Calu3 (cell line): ENCODE measurements at regions not wholly inside any gene's neighbourhood (a gene's known extent, or its start where the extent isn't known, plus 50 kb on each side); places are given as distances from the start of the nearest gene placed in this dataset.

Experiments
- BruUV-seq: library from RNA; stranded (reverse); fragments of 400-500 nt; replicated peaks from 2 replicates; lab custom pipeline; 2021; lab: Mats Ljungman, UMichigan
- CTCF ChIA-PET: fragments of 300-600 bp; sonication (Branson Sonifier 250); formaldehyde crosslinking; loops from one replicate; lab custom pipeline; 2022; ENCODE audit warnings: antibody characterized with exemption; lab: Charles Lee
- DNase-seq: peaks from one replicate; pipeline ENCODE4 v3.0.0; 2022
- H3K27ac Mint-ChIP-seq: one replicate; pipeline ENCODE4 v1.8.0; 2022; ENCODE audit warnings: mixed read lengths; ENCODE audit not compliant: unreplicated experiment
- H3K27me3 Mint-ChIP-seq: one replicate; pipeline ENCODE4 v1.8.0; 2022; ENCODE audit warnings: mixed read lengths; ENCODE audit not compliant: unreplicated experiment
- H3K36me3 Mint-ChIP-seq: one replicate; pipeline ENCODE4 v1.8.0; 2022; ENCODE audit warnings: mild to moderate bottlenecking, moderate library complexity, mixed read lengths; ENCODE audit not compliant: insufficient read depth, unreplicated experiment
- H3K4me1 Mint-ChIP-seq: one replicate; pipeline ENCODE4 v1.8.0; 2022; ENCODE audit warnings: mild to moderate bottlenecking, low read depth, mixed read lengths; ENCODE audit not compliant: unreplicated experiment
- H3K4me3 Mint-ChIP-seq: one replicate; pipeline ENCODE4 v1.8.0; 2022; ENCODE audit warnings: mild to moderate bottlenecking, low read depth, moderate library complexity, mixed read lengths; ENCODE audit not compliant: unreplicated experiment
- H3K9me3 Mint-ChIP-seq: one replicate; pipeline ENCODE4 v1.8.0; 2022; ENCODE audit warnings: low read depth, mixed read lengths; ENCODE audit not compliant: unreplicated experiment
- intact Hi-C: fragments of 100-400 bp; cut with micrococcal nuclease; formaldehyde crosslinking; loops from one replicate; pipeline ENCODE4 v1.10.0; 2022; ENCODE audit not compliant: unreplicated experiment
- TF ChIP-seq, protein P1 (sequence below): fragments of 200-600 bp; IDR thresholded peaks from one replicate; pipeline ENCODE4 v1.8.0; 2022; ENCODE audit warnings: antibody characterized with exemption; ENCODE audit not compliant: unreplicated experiment

DNA sequence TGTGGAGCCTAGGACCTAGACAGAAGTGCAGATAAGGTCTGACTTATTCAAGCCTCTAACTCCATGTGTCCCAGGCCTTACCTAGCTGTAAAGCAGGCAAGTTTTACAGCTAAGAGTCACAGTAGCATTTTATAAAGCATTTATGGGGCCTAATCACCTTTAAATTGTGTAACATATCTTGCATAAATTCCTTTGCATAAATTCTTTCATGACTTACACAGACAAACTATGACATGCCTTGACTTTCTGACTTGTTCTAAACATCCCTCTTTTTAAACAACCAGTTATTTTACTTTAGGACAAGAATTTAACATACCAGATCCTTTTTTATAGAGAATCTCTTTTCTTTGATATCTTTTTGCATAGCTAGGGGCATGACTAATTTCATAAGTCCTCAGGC, 1257.8 kb upstream of the NRXN1 start:
- TF ChIP-seq, protein P1, sequence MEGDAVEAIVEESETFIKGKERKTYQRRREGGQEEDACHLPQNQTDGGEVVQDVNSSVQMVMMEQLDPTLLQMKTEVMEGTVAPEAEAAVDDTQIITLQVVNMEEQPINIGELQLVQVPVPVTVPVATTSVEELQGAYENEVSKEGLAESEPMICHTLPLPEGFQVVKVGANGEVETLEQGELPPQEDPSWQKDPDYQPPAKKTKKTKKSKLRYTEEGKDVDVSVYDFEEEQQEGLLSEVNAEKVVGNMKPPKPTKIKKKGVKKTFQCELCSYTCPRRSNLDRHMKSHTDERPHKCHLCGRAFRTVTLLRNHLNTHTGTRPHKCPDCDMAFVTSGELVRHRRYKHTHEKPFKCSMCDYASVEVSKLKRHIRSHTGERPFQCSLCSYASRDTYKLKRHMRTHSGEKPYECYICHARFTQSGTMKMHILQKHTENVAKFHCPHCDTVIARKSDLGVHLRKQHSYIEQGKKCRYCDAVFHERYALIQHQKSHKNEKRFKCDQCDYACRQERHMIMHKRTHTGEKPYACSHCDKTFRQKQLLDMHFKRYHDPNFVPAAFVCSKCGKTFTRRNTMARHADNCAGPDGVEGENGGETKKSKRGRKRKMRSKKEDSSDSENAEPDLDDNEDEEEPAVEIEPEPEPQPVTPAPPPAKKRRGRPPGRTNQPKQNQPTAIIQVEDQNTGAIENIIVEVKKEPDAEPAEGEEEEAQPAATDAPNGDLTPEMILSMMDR: no peak
- BruUV-seq: no TSS peak
- no peak for DNase-seq
- no peaks in the 10 kb centered on the region for H3K4me1 Mint-ChIP-seq
- no peak overlapping the region for H3K27ac Mint-ChIP-seq
- no peaks in the 10 kb centered on the region for H3K27me3 Mint-ChIP-seq
- CTCF ChIA-PET: no interaction called here
- H3K36me3 Mint-ChIP-seq: no peaks in the 10 kb centered on the region
- H3K9me3 Mint-ChIP-seq: peaks cover 13% of the 10 kb centered on the region
- intact Hi-C loops: no loop called here
- no peak overlapping the region for H3K4me3 Mint-ChIP-seq

DNA sequence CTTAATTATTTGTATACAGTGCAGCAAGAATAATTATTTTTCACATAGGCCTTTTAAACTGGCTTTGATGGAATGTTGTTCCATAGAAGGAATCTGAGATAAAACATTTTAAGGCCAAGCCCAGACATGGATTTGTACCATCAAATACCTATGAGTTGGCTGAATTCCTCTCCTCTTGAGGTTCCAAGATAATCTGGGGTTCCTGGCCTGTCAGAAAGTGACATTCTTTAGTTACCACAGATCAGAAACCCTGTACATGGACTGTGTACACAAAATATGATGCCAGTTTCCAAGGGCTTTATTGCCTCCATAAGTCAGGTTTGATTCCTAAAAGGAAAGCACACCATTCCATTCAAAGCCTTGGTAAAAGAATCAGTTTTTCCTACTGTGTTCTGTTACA, 1256.7 kb upstream of the NRXN1 start:
- Mint-ChIP-seq H3K27me3 (no peaks in the 10 kb centered on the region), H3K9me3 (peaks cover 8% of the 10 kb centered on the region), H3K4me3 (no peak overlapping the region), H3K27ac (no peak overlapping the region), H3K36me3 (no peaks in the 10 kb centered on the region), H3K4me1 (no peaks in the 10 kb centered on the region)
- CTCF ChIA-PET: no interaction called here
- TF ChIP-seq, protein P1: no peak
- no peak for DNase-seq
- no TSS peak for BruUV-seq
- intact Hi-C loops: no loop called here

DNA sequence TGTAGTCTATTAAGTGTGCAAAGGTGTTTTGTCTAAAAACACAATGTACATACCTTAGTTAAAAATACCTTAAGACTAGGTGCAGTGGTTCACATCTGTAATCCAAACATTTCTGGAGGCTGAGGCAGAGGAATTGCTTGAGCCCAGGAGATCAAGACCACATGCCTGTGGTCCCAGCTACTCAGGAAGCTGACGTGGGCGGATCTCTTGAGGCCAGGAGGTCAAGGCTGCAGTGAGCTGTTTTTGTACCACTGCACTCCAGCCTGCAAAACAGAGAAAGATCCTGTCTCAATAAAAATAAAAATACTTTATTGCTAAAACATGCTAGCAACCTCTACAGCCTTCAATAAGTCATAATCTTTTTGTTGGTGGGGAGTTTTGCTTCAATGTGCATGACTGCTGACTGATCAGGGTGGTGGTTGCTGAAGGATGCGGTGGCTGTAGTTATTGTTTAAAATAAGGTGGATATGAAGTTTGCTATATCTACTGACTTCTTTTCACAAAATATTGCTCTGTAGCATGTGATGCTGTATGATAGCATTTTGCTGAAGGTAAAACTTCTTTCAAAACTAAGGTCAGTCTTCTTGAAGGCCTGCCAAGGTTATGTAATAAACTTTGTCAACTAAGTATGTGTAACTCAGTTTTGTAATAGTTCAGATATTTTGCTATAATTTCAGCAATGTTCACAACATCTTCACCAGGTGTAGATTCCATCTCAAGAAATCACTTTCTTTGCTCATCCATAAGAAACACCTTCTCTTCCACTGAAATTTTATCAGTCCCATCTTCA, 1238.0 kb upstream of the NRXN1 start:
- CTCF ChIA-PET: no interaction called here
- BruUV-seq: no TSS peak
- Mint-ChIP-seq H3K4me3 (no peak overlapping the region), H3K4me1 (no peaks in the 10 kb centered on the region), H3K36me3 (no peaks in the 10 kb centered on the region), H3K27ac (no peak overlapping the region), H3K9me3 (peaks cover 22% of the 10 kb centered on the region), H3K27me3 (no peaks in the 10 kb centered on the region)
- TF ChIP-seq, protein P1: no peak
- no peak for DNase-seq
- intact Hi-C loops: no loop called here

DNA sequence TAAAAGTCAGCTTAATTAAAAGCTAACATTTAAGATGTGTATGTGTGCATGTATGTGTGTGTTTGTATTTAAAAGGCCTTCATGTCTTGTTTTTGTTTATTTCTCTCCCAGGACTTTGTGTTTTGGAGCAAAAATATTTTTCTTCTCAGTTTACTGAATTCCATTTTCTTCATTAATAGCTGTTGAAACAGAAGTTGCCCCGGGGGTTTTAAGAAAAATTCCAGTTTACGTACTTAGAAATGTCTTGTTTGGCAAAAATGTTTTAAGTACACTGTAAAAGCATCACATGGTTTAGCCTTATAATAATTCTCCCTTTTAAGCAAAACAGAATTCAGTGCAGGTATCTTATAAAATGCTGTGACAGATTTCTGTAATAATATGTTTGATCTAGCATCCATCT, 1233.0 kb upstream of the NRXN1 start:
- CTCF ChIA-PET: no interaction called here
- intact Hi-C loops: no loop called here
- Mint-ChIP-seq H3K4me1 (no peaks in the 10 kb centered on the region), H3K9me3 (peaks cover 18% of the 10 kb centered on the region), H3K27ac (no peak overlapping the region), H3K27me3 (no peaks in the 10 kb centered on the region), H3K36me3 (no peaks in the 10 kb centered on the region), H3K4me3 (no peak overlapping the region)
- no TSS peak for BruUV-seq
- no peak for DNase-seq
- TF ChIP-seq, protein P1: no peak
